K562 (cell line): ENCODE measurements at regions not wholly inside any gene's neighbourhood (a gene's known extent, or its start where the extent isn't known, plus 50 kb on each side); places are given as distances from the start of the nearest gene placed in this dataset.

Experiments
- BHLHE40 ChIP-seq: IDR thresholded peaks from 2 replicates; pipeline ENCODE4 v1.6.1; 2011; ENCODE audit warnings: low read length, improper control_type of control experiment
- CBFA2T3 ChIP-seq: fragments of 450-650 bp; IDR thresholded peaks from 2 replicates; pipeline ENCODE4 v1.6.1; 2017
- CBX3 ChIP-seq, 2 experiments: IDR thresholded peaks; 1 replicate in 1 of 2; 2 replicates in 1 of 2; pipeline ENCODE4 v1.6.1; 2012; ENCODE audit warnings: inconsistent platforms in 2 of 2, low read length in 2 of 2, borderline replicate concordance in 1 of 2, control low read depth in 1 of 2
- CCAR2 ChIP-seq: fragments of 200-400 bp; formaldehyde crosslinking; IDR thresholded peaks from 2 replicates; pipeline ENCODE4 v1.6.1; 2017; ENCODE audit warnings: mild to moderate bottlenecking, low read depth, low read length
- MAZ ChIP-seq, 2 experiments: fragments of 450-650 bp in 1 of 2; sonication (generic) in 1 of 2; formaldehyde crosslinking; IDR thresholded peaks in 1 of 2; conservative IDR thresholded peaks in 1 of 2; 2 replicates each; pipeline versions ENCODE4 v1.4.0 to v1.5.0; 2020; ENCODE audit warnings: mild to moderate bottlenecking in 1 of 2, missing genetic modification reagents in 1 of 2
- MXD1 ChIP-seq: fragments of 250-450 bp; sonication (Bioruptor Pico); IDR thresholded peaks from 2 replicates; pipeline ENCODE4 v1.8.0; 2021; ENCODE audit warnings: borderline replicate concordance, mild to moderate bottlenecking, moderate library complexity; ENCODE audit not compliant: poor library complexity, severe bottlenecking
- NUFIP1 ChIP-seq: fragments of 450-650 bp; IDR thresholded peaks from 2 replicates; pipeline ENCODE4 v1.6.1; 2018; ENCODE audit not compliant: partially characterized antibody
- PHF20 ChIP-seq: fragments of 450-650 bp; IDR thresholded peaks from 2 replicates; pipeline ENCODE4 v1.6.1; 2018; ENCODE audit not compliant: partially characterized antibody
- POLR2A ChIP-seq: fragments of 450-650 bp; conservative IDR thresholded peaks from 2 replicates; pipeline ENCODE4 v1.6.1; 2016
- SMAD1 ChIP-seq: fragments of 150-350 bp; IDR thresholded peaks from 2 replicates; pipeline ENCODE4 v1.6.1; 2014; ENCODE audit warnings: low read length, low read depth; ENCODE audit not compliant: partially characterized antibody
- TCF7 ChIP-seq: sonication (generic); IDR thresholded peaks from 2 replicates; pipeline ENCODE4 v1.6.1; 2016; ENCODE audit warnings: antibody characterized with exemption, borderline replicate concordance
- TRIM28 ChIP-seq: fragments of 450-650 bp; IDR thresholded peaks from 2 replicates; pipeline ENCODE4 v1.6.1; 2017

GRCh38 chr6:132016396-132016795 is 65.2 kb upstream of the CCN2 start:
- TF ChIP-seq TRIM28 (no peak), PHF20 (no peak), NUFIP1 (no peak), SMAD1 (no peak), CBX3 (IDR thresholded peaks at IDR 0.05; ENCODE audit: borderline replicate concordance in 1 of 2, low read length in 2 of 2) (no peak), POLR2A (no peak), CBFA2T3 (no peak), BHLHE40 (no peak), MXD1 (no peak), MAZ (CRISPR knock-in tag; conservative IDR thresholded peaks at IDR 0.05 in 1 of 2, IDR thresholded peaks at IDR 0.05 in 1 of 2) (no peak), CCAR2 (no peak), TCF7 (no peak)
